HL-60 (cell line): ENCODE measurements at regions not wholly inside any gene's neighbourhood (a gene's known extent, or its start where the extent isn't known, plus 50 kb on each side); places are given as distances from the start of the nearest gene placed in this dataset.

Experiments
- CTCF ChIP-seq: IDR thresholded peaks from one replicate; pipeline ENCODE4 v1.5.1; 2011; ENCODE audit warnings: low read length, control low read depth, inconsistent platforms; ENCODE audit not compliant: insufficient read depth
- GABPA ChIP-seq: IDR thresholded peaks from 2 replicates; pipeline ENCODE4 v1.6.1; 2012; ENCODE audit warnings: low read depth
- POLR2AphosphoS5 ChIP-seq: IDR thresholded peaks from 2 replicates; pipeline ENCODE4 v1.6.1; 2012; ENCODE audit warnings: low read depth
- REST ChIP-seq: IDR thresholded peaks from 2 replicates; pipeline ENCODE4 v1.6.1; 2012; ENCODE audit warnings: low read depth; ENCODE audit not compliant: insufficient replicate concordance

- TF ChIP-seq CTCF (no peak), POLR2AphosphoS5 (no peak), REST (no peak), GABPA (no peak)
These were observed 2858.7 kb downstream of the PCDH9 start for GRCh38 chr13:64371461-64371860.
